Hepatocyte (in vitro differentiated cells): ENCODE measurements at regions not wholly inside any gene's neighbourhood (a gene's known extent, or its start where the extent isn't known, plus 50 kb on each side); places are given as distances from the start of the nearest gene placed in this dataset.

ENCODE experiments used
- DNase-seq: peaks from one replicate; pipeline ENCODE4 v3.0.0-alpha.2; 2016; ENCODE audit warnings: low spot score
- H2AFZ ChIP-seq: fragments of 200-600 bp; sonication (generic); 2 replicates; pipeline ENCODE4 v1.6.0; 2016; ENCODE audit warnings: antibody characterized with exemption, mild to moderate bottlenecking
- H3K27ac ChIP-seq: fragments of 200-600 bp; sonication (generic); 2 replicates; pipeline ENCODE4 v1.5.1; 2016; ENCODE audit warnings: mild to moderate bottlenecking
- H3K27me3 ChIP-seq: fragments of 200-600 bp; sonication (generic); 2 replicates; pipeline ENCODE4 v1.6.1; 2016
- H3K36me3 ChIP-seq: fragments of 200-600 bp; sonication (generic); replicated peaks from 2 replicates; pipeline ENCODE4 v1.5.1; 2016; ENCODE audit warnings: low read depth; ENCODE audit not compliant: insufficient read depth
- H3K4me1 ChIP-seq: fragments of 200-600 bp; sonication (generic); 2 replicates; pipeline ENCODE4 v1.5.1; 2016; ENCODE audit warnings: mild to moderate bottlenecking, moderate library complexity; ENCODE audit not compliant: insufficient read depth
- H3K4me2 ChIP-seq: fragments of 200-600 bp; sonication (generic); 2 replicates; pipeline ENCODE4 v1.6.0; 2016
- H3K4me3 ChIP-seq: fragments of 200-600 bp; sonication (generic); 2 replicates; pipeline ENCODE4 v1.5.1; 2016; ENCODE audit warnings: mild to moderate bottlenecking
- H3K79me2 ChIP-seq: fragments of 200-600 bp; sonication (generic); 2 replicates; pipeline ENCODE4 v1.6.0; 2017; ENCODE audit warnings: mild to moderate bottlenecking
- H3K9me2 ChIP-seq: fragments of 200-600 bp; sonication (generic); replicated peaks from 2 replicates; pipeline ENCODE4 v1.6.0; 2017; ENCODE audit warnings: mild to moderate bottlenecking; ENCODE audit not compliant: insufficient read depth
- H3K9me3 ChIP-seq: fragments of 200-600 bp; sonication (generic); 2 replicates; pipeline ENCODE4 v1.5.1; 2016; ENCODE audit warnings: low read depth, mild to moderate bottlenecking
- H4K20me1 ChIP-seq: fragments of 200-600 bp; sonication (generic); 2 replicates; pipeline ENCODE4 v1.6.0; 2016; ENCODE audit warnings: mild to moderate bottlenecking; ENCODE audit not compliant: insufficient read depth, poor library complexity, severe bottlenecking
- CTCF ChIP-seq: fragments of 200-600 bp; sonication (generic); IDR thresholded peaks from 2 replicates; pipeline ENCODE4 v1.5.1; 2016; ENCODE audit warnings: antibody characterized with exemption, mild to moderate bottlenecking; ENCODE audit not compliant: poor library complexity
- EZH2 ChIP-seq: fragments of 200-600 bp; sonication (generic); IDR thresholded peaks from 2 replicates; pipeline ENCODE4 v1.6.1; 2016; ENCODE audit warnings: antibody characterized with exemption, mild to moderate bottlenecking, borderline replicate concordance
- EZH2phosphoT487 ChIP-seq: fragments of 200-600 bp; sonication (generic); IDR thresholded peaks from one replicate; pipeline ENCODE4 v1.6.1; 2018; ENCODE audit warnings: antibody characterized with exemption, mild to moderate bottlenecking, low read depth, moderate library complexity; ENCODE audit not compliant: unreplicated experiment, severe bottlenecking
- WGBS: methylation state at CpG from one replicate; pipeline ENCODE4 v1.1.6; 2016; ENCODE audit warnings: low lambda C conversion rate; ENCODE audit errors: missing lambda C conversion rate; 5-methylcytosine and 5-hydroxymethylcytosine counted together

DNA sequence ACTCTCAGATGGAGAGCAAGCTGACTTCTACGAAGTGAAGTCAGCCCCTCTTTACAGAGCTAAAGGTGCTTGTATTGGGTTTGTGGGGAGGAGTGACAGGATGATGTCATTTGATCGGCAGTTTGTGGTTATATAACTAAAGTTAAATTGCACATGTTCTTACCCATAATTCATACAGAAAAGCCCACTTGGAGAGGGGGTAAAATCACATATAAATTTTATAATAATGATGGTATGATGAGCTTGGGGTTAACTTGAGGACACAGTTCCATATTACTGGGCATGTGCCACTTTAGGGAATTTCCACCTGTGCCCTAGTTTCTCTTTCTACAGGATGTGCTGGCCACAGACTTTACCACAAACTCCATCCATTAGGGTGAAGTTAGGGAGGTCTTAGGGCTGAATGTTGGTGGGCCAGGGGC is 1178.6 kb upstream of the CDH9 start:
- Histone ChIP-seq H3K4me2 (no peak overlapping the region), H3K36me3 (no peaks in the 10 kb centered on the region), H3K4me1 (no peaks in the 10 kb centered on the region), H3K27ac (no peak overlapping the region), H3K27me3 (no peaks in the 10 kb centered on the region), H4K20me1 (no peaks in the 10 kb centered on the region), H3K9me2 (no peaks in the 10 kb centered on the region), H2AFZ (no peak overlapping the region), H3K4me3 (no peak overlapping the region), H3K79me2 (no peaks in the 10 kb centered on the region), H3K9me3 (no peaks in the 10 kb centered on the region)
- no peak for DNase-seq
- TF ChIP-seq EZH2phosphoT487 (no peak), EZH2 (no peak), CTCF (no peak)
- 96% methylated on average over 2 of the region's 2 CpGs for WGBS

- Histone ChIP-seq H3K4me1 (no peaks in the 10 kb centered on the region), H3K9me3 (no peaks in the 10 kb centered on the region), H3K27ac (no peak overlapping the region), H3K9me2 (no peaks in the 10 kb centered on the region), H3K36me3 (no peaks in the 10 kb centered on the region), H3K79me2 (no peaks in the 10 kb centered on the region), H2AFZ (no peak overlapping the region), H4K20me1 (no peaks in the 10 kb centered on the region), H3K27me3 (no peaks in the 10 kb centered on the region), H3K4me2 (no peak overlapping the region), H3K4me3 (no peak overlapping the region)
- no peak for TF ChIP-seq EZH2phosphoT487
- no peak for DNase-seq
Observed at GRCh38 chr5:28215091-28215490, 1176.7 kb upstream of the CDH9 start.

DNA sequence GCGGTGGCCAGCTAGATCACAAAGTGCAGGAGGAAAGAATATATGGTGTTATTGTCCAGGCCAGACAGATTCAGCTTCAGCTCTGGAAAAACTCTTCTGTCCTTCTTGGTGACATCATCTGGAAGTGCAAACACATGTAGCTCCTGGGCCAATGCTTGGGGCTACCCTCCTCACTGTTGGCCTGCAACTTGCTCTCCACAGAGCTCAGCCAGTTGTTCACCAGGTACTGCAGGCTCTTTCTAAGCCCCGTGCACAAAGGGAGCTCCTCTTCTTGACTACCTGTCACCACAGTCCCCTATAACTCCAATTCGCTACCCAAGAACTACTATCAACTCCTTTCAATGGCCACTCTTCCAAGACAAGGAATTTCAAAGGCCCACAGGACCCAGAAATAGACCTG is 1175.9 kb upstream of the CDH9 start:
- Histone ChIP-seq H3K4me3 (no peak overlapping the region), H3K4me1 (no peaks in the 10 kb centered on the region), H3K9me3 (no peaks in the 10 kb centered on the region), H2AFZ (no peak overlapping the region), H3K27ac (no peak overlapping the region), H3K9me2 (no peaks in the 10 kb centered on the region), H4K20me1 (no peaks in the 10 kb centered on the region), H3K27me3 (no peaks in the 10 kb centered on the region), H3K4me2 (no peak overlapping the region), H3K36me3 (no peaks in the 10 kb centered on the region), H3K79me2 (no peaks in the 10 kb centered on the region)
- no peak for TF ChIP-seq EZH2phosphoT487
- TF ChIP-seq EZH2: no peak
- no peak for TF ChIP-seq CTCF
- DNase-seq: no peak
- 96% methylated on average over 3 of the region's 3 CpGs for WGBS

GRCh38 chr5:28208356-28208755 is 1170.0 kb upstream of the CDH9 start:
- no peaks in the 10 kb centered on the region for H3K79me2 ChIP-seq
- no peak for DNase-seq
- no peaks in the 10 kb centered on the region for H3K9me3 ChIP-seq
- H3K36me3 ChIP-seq: no peaks in the 10 kb centered on the region
- no peak overlapping the region for H2AFZ ChIP-seq
- no peaks in the 10 kb centered on the region for H3K27me3 ChIP-seq
- TF ChIP-seq EZH2: no peak
- no peak for TF ChIP-seq EZH2phosphoT487
- TF ChIP-seq CTCF: no peak
- WGBS: 100% methylated on average over 1 of the region's 1 CpG
- H3K4me1 ChIP-seq: no peaks in the 10 kb centered on the region
- H3K4me2 ChIP-seq: no peak overlapping the region
- H3K27ac ChIP-seq: no peak overlapping the region
- H3K9me2 ChIP-seq: no peaks in the 10 kb centered on the region
- no peaks in the 10 kb centered on the region for H4K20me1 ChIP-seq
- H3K4me3 ChIP-seq: no peak overlapping the region
